Endothelial cell of umbilical vein (primary cell): ENCODE measurements at regions not wholly inside any gene's neighbourhood (a gene's known extent, or its start where the extent isn't known, plus 50 kb on each side); places are given as distances from the start of the nearest gene placed in this dataset.

ENCODE experiments used
- BruUV-seq: library from RNA; stranded (reverse); fragments of 400-500 nt; replicated peaks from 2 replicates; lab custom pipeline; 2021; lab: Mats Ljungman, UMichigan
- CTCF ChIA-PET: fragments of 300-600, 350-600 bp; sonication (Branson Sonifier 250); formaldehyde crosslinking; loops from one replicate; lab custom pipeline; 2021; ENCODE audit warnings: antibody characterized with exemption, inconsistent platforms; lab: Charles Lee
- POLR2A ChIA-PET: fragments of 300-600, 350-600 bp; sonication (Branson Sonifier 250); formaldehyde crosslinking; loops from one replicate; lab custom pipeline; 2021; ENCODE audit warnings: antibody characterized with exemption, inconsistent platforms; lab: Charles Lee
- DNase-seq: peaks from one replicate; pipeline ENCODE4 v3.0.0-alpha.2; 2011; ENCODE audit warnings: low read depth, low spot score
- FAIRE-seq: peaks from 2 replicates; lab custom pipeline; 2011; peaks lifted over from hg19 to GRCh38; lab: Jason Lieb, UNC
- H2AFZ ChIP-seq: 2 replicates; pipeline ENCODE4 v1.6.0; 2012; ENCODE audit warnings: low read depth, low read length, control low read depth, inconsistent platforms
- H3K27ac ChIP-seq: 2 replicates; pipeline ENCODE4 v1.5.1; 2011; ENCODE audit warnings: low read depth, mild to moderate bottlenecking, control low read depth, low read length, moderate library complexity; ENCODE audit not compliant: insufficient read depth
- H3K27me3 ChIP-seq, 2 experiments: 2 replicates each; pipeline versions ENCODE4 v1.6.0 to v1.6.1; 2011; ENCODE audit warnings: low read length in 2 of 2, mixed read lengths in 1 of 2; ENCODE audit not compliant: control insufficient read depth in 2 of 2, insufficient read depth in 2 of 2
- H3K36me3 ChIP-seq, 2 experiments: 2 replicates in 1 of 2; 3 replicates in 1 of 2; pipeline ENCODE4 v1.5.1; 2011; ENCODE audit warnings: low read length in 2 of 2, mild to moderate bottlenecking in 1 of 2, moderate library complexity in 1 of 2; ENCODE audit not compliant: control insufficient read depth in 2 of 2, insufficient read depth in 2 of 2; ENCODE audit errors: extremely low read depth in 1 of 2
- H3K4me1 ChIP-seq: 3 replicates; pipeline ENCODE4 v1.5.1; 2011; ENCODE audit warnings: mild to moderate bottlenecking, low read length; ENCODE audit not compliant: control insufficient read depth, insufficient read depth; ENCODE audit errors: extremely low read depth
- H3K4me2 ChIP-seq: 2 replicates; pipeline ENCODE4 v1.6.1; 2011; ENCODE audit warnings: low read length, control low read depth, mixed read lengths; ENCODE audit not compliant: insufficient read depth
- H3K4me3 ChIP-seq, 3 experiments: fragments of 200-600 bp in 1 of 3; sonication (generic), shearing (Covaris generic) in 1 of 3; replicated peaks in 1 of 3; 2 replicates each; pipeline ENCODE4 v1.5.1; 2011 to 2016; ENCODE audit warnings: control low read depth in 3 of 3, low read length in 3 of 3, mild to moderate bottlenecking in 2 of 3, inconsistent platforms in 1 of 3, low read depth in 1 of 3, moderate library complexity in 1 of 3; ENCODE audit not compliant: insufficient read depth in 1 of 3
- H3K79me2 ChIP-seq: 2 replicates; pipeline ENCODE4 v1.6.0; 2012; ENCODE audit warnings: low read length, inconsistent platforms; ENCODE audit not compliant: control insufficient read depth, insufficient read depth
- H3K9ac ChIP-seq: replicated peaks from 2 replicates; pipeline ENCODE3; 2011; ENCODE audit warnings: low read length, control low read depth; ENCODE audit not compliant: insufficient read depth; ENCODE audit errors: extremely low read depth
- H3K9me1 ChIP-seq: replicated peaks from 3 replicates; pipeline ENCODE4 v1.6.0; 2011; ENCODE audit warnings: mild to moderate bottlenecking, low read length; ENCODE audit not compliant: control insufficient read depth, insufficient read depth; ENCODE audit errors: extremely low read depth
- H3K9me3 ChIP-seq: replicated peaks from 2 replicates; pipeline ENCODE4 v1.5.1; 2012; ENCODE audit warnings: low read length, inconsistent platforms; ENCODE audit not compliant: control insufficient read depth, insufficient read depth
- H4K20me1 ChIP-seq: replicated peaks from 2 replicates; pipeline ENCODE3; 2011; ENCODE audit warnings: mild to moderate bottlenecking, low read length; ENCODE audit not compliant: control insufficient read depth, insufficient read depth; ENCODE audit errors: extremely low read depth
- EZH2 ChIP-seq: IDR thresholded peaks from 2 replicates; pipeline ENCODE4 v1.6.1; 2012; ENCODE audit warnings: borderline replicate concordance, low read depth, mild to moderate bottlenecking, moderate library complexity, low read length, inconsistent platforms; ENCODE audit not compliant: severe bottlenecking
- FOS ChIP-seq: IDR thresholded peaks from 2 replicates; pipeline ENCODE4 v1.6.1; 2011; ENCODE audit warnings: mild to moderate bottlenecking, low read length, moderate library complexity, borderline replicate concordance; ENCODE audit not compliant: insufficient read depth
- GATA2 ChIP-seq: IDR thresholded peaks from 2 replicates; pipeline ENCODE4 v1.7.0; 2011; ENCODE audit warnings: low read depth, mild to moderate bottlenecking, moderate library complexity, mixed read lengths, low read length; ENCODE audit not compliant: insufficient read length, insufficient read depth
- JUN ChIP-seq: IDR thresholded peaks from 2 replicates; pipeline ENCODE4 v1.6.1; 2011; ENCODE audit warnings: borderline replicate concordance, low read depth; ENCODE audit not compliant: insufficient read length, insufficient read depth
- MYC ChIP-seq: IDR thresholded peaks from one replicate; pipeline ENCODE4 v1.6.1; 2011; ENCODE audit warnings: mild to moderate bottlenecking, low read depth, low read length
- POLR2A ChIP-seq: IDR thresholded peaks from 2 replicates; pipeline ENCODE4 v1.6.1; 2012; ENCODE audit warnings: low read depth, mild to moderate bottlenecking, control low read depth, low read length
- POLR2AphosphoS5 ChIP-seq: IDR thresholded peaks from 2 replicates; pipeline ENCODE4 v1.6.1; 2012; ENCODE audit warnings: low read depth, mild to moderate bottlenecking, control low read depth, low read length, moderate library complexity; ENCODE audit not compliant: insufficient read depth
- dilution Hi-C: fragments of 300-500 bp; cut with MboI; formaldehyde crosslinking; loops from one replicate; pipeline ENCODE4 v1.15.0; 2019; ENCODE audit warnings: low sequenced_read_pairs; ENCODE audit not compliant: extremely low pct_ligation_motif_present
- intact Hi-C: fragments of 100-400 bp; cut with micrococcal nuclease; formaldehyde crosslinking; loops from one replicate; pipeline ENCODE4 v1.10.0; 2022
- TF ChIP-seq, protein P1 (sequence below): IDR thresholded peaks from 2 replicates; pipeline ENCODE4 v1.6.1; 2011; ENCODE audit not compliant: insufficient read depth, insufficient read length
- TF ChIP-seq, protein P2 (sequence below), 2 donors: IDR thresholded peaks; 1 replicate in 1 of 2; 2 replicates in 1 of 2; pipeline ENCODE4 v1.5.1; 2011; ENCODE audit warnings: low read length in 2 of 2, mild to moderate bottlenecking in 2 of 2, moderate library complexity in 2 of 2, control low read depth in 1 of 2, inconsistent platforms in 1 of 2, low read depth in 1 of 2; ENCODE audit not compliant: insufficient read depth in 1 of 2; ENCODE audit errors: extremely low read depth in 1 of 2

DNA sequence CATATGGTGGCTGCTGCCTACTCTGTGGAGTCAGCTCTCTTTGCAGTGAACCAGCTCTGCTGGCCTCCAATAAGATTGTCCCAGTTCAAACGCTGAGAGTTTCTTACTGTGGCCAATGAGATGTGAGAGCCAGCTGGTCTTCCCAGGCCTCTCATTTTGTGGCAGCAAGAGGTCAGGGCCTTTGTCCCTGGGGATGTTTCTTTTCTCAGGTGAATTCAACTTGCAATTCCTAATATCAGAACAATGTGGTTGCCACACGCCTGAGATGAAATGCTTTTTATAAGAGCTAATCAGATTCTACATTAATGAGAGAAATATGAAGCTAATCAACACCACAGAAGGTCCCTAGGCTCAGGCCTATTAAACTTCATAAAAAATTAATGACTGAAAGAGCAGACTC, 660.1 kb upstream of the CAMK1G start:
- H3K4me2 ChIP-seq: no peak overlapping the region
- no peaks in the 10 kb centered on the region for H3K79me2 ChIP-seq
- intact Hi-C loops (no loop called here), dilution Hi-C loops (no loop called here)
- BruUV-seq: no TSS peak
- no peaks in the 10 kb centered on the region for H3K27me3 ChIP-seq
- no peaks in the 10 kb centered on the region for H3K36me3 ChIP-seq
- no peaks in the 10 kb centered on the region for H3K9me3 ChIP-seq
- H4K20me1 ChIP-seq: no peaks in the 10 kb centered on the region
- H3K4me3 ChIP-seq: no peak overlapping the region
- no peak overlapping the region for H3K9ac ChIP-seq
- H2AFZ ChIP-seq: no peak overlapping the region
- FAIRE-seq: no peak
- ChIA-PET CTCF (no interaction called here), POLR2A (no interaction called here)
- DNase-seq: no peak
- H3K27ac ChIP-seq: no peak overlapping the region
- no peaks in the 10 kb centered on the region for H3K9me1 ChIP-seq
- TF ChIP-seq FOS (no peak), POLR2AphosphoS5 (no peak), POLR2A (no peak), MYC (no peak), GATA2 (no peak), EZH2 (no peak), JUN (no peak)
- TF ChIP-seq, protein P1, sequence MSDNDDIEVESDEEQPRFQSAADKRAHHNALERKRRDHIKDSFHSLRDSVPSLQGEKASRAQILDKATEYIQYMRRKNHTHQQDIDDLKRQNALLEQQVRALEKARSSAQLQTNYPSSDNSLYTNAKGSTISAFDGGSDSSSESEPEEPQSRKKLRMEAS: no peak
- TF ChIP-seq, protein P2, sequence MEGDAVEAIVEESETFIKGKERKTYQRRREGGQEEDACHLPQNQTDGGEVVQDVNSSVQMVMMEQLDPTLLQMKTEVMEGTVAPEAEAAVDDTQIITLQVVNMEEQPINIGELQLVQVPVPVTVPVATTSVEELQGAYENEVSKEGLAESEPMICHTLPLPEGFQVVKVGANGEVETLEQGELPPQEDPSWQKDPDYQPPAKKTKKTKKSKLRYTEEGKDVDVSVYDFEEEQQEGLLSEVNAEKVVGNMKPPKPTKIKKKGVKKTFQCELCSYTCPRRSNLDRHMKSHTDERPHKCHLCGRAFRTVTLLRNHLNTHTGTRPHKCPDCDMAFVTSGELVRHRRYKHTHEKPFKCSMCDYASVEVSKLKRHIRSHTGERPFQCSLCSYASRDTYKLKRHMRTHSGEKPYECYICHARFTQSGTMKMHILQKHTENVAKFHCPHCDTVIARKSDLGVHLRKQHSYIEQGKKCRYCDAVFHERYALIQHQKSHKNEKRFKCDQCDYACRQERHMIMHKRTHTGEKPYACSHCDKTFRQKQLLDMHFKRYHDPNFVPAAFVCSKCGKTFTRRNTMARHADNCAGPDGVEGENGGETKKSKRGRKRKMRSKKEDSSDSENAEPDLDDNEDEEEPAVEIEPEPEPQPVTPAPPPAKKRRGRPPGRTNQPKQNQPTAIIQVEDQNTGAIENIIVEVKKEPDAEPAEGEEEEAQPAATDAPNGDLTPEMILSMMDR (IDR thresholded peaks at IDR 0.05; ENCODE audit: extremely low read depth in 1 of 2, insufficient read depth in 1 of 2, low read depth in 1 of 2, low read length in 2 of 2): no peak
- H3K4me1 ChIP-seq: peaks cover 11% of the 10 kb centered on the region
